Ishikawa (cell line): ENCODE measurements at regions not wholly inside any gene's neighbourhood (a gene's known extent, or its start where the extent isn't known, plus 50 kb on each side); places are given as distances from the start of the nearest gene placed in this dataset.

Source experiments
- CEBPB ChIP-seq: IDR thresholded peaks from 2 replicates; pipeline ENCODE4 v1.6.1; 2012
- CREB1 ChIP-seq: IDR thresholded peaks from 2 replicates; pipeline ENCODE4 v1.6.1; 2012; ENCODE audit warnings: low read depth
- EGR1 ChIP-seq: IDR thresholded peaks from 2 replicates; pipeline ENCODE4 v1.6.1; 2012
- EP300 ChIP-seq: IDR thresholded peaks from 2 replicates; pipeline ENCODE4 v1.6.1; 2012; ENCODE audit warnings: borderline replicate concordance
- FOXM1 ChIP-seq: IDR thresholded peaks from 2 replicates; pipeline ENCODE4 v1.6.1; 2012; ENCODE audit warnings: low read depth, borderline replicate concordance
- NFIC ChIP-seq: IDR thresholded peaks from 2 replicates; pipeline ENCODE4 v1.6.1; 2012
- RAD21 ChIP-seq: IDR thresholded peaks from 2 replicates; pipeline ENCODE4 v1.6.1; 2012; ENCODE audit warnings: low read depth
- TAF1 ChIP-seq: IDR thresholded peaks from 2 replicates; pipeline ENCODE4 v1.6.1; 2012; ENCODE audit warnings: low read depth, mild to moderate bottlenecking
- TCF12 ChIP-seq: IDR thresholded peaks from 2 replicates; pipeline ENCODE4 v1.6.1; 2012; ENCODE audit warnings: low read depth
- TEAD4 ChIP-seq: IDR thresholded peaks from 2 replicates; pipeline ENCODE4 v1.6.1; 2012
- USF1 ChIP-seq: IDR thresholded peaks from 2 replicates; pipeline ENCODE4 v1.6.1; 2012
- YY1 ChIP-seq: IDR thresholded peaks from 2 replicates; pipeline ENCODE4 v1.6.1; 2012; ENCODE audit warnings: low read depth
- ZBTB7A ChIP-seq: IDR thresholded peaks from 2 replicates; pipeline ENCODE4 v1.6.1; 2012; ENCODE audit warnings: low read depth
- TF ChIP-seq, protein P1 (sequence below): IDR thresholded peaks from 2 replicates; pipeline ENCODE4 v1.6.1; 2012; ENCODE audit warnings: low read depth, mild to moderate bottlenecking

DNA sequence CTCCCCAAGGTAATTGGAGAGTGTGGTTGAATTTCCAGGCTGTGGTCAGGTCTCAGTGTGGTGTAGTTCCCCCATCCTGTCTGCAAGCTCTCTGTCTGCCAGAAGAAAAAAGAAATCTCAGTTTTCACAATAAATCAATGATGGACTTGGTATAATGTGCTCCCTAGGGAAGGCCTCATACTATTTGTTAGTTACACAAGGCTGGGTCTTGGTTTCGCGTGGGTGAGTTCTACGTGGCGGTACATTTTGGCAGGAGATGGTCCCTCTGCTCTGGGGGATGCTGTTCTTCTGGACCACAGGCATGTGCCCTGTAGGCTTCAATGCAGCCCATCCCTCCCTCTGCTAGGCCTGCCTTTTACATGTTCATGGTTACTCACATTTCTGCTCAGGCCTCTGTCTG is 206.4 kb upstream of the PELI2 start:
- TF ChIP-seq CEBPB (no peak), CREB1 (no peak), EGR1 (no peak), TEAD4 (no peak), RAD21 (no peak), EP300 (no peak), ZBTB7A (no peak), FOXM1 (no peak), USF1 (no peak), TAF1 (no peak), YY1 (no peak), NFIC (no peak), TCF12 (no peak)
- TF ChIP-seq, protein P1, sequence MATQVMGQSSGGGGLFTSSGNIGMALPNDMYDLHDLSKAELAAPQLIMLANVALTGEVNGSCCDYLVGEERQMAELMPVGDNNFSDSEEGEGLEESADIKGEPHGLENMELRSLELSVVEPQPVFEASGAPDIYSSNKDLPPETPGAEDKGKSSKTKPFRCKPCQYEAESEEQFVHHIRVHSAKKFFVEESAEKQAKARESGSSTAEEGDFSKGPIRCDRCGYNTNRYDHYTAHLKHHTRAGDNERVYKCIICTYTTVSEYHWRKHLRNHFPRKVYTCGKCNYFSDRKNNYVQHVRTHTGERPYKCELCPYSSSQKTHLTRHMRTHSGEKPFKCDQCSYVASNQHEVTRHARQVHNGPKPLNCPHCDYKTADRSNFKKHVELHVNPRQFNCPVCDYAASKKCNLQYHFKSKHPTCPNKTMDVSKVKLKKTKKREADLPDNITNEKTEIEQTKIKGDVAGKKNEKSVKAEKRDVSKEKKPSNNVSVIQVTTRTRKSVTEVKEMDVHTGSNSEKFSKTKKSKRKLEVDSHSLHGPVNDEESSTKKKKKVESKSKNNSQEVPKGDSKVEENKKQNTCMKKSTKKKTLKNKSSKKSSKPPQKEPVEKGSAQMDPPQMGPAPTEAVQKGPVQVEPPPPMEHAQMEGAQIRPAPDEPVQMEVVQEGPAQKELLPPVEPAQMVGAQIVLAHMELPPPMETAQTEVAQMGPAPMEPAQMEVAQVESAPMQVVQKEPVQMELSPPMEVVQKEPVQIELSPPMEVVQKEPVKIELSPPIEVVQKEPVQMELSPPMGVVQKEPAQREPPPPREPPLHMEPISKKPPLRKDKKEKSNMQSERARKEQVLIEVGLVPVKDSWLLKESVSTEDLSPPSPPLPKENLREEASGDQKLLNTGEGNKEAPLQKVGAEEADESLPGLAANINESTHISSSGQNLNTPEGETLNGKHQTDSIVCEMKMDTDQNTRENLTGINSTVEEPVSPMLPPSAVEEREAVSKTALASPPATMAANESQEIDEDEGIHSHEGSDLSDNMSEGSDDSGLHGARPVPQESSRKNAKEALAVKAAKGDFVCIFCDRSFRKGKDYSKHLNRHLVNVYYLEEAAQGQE, result no peak
